PFSK-1 (cell line): ENCODE measurements at regions not wholly inside any gene's neighbourhood (a gene's known extent, or its start where the extent isn't known, plus 50 kb on each side); places are given as distances from the start of the nearest gene placed in this dataset.

Experiments
- FOXP2 ChIP-seq: optimal IDR thresholded peaks from 2 replicates; pipeline ENCODE3; 2011; ENCODE audit warnings: borderline replicate concordance, control low read depth, inconsistent platforms; ENCODE audit not compliant: insufficient read depth; ENCODE audit errors: extremely low read length, extremely low read depth
- POLR2AphosphoS5 ChIP-seq: IDR thresholded peaks from 2 replicates; pipeline ENCODE4 v1.6.1; 2012; ENCODE audit warnings: low read depth, mild to moderate bottlenecking, control low read depth, low read length, moderate library complexity
- REST ChIP-seq, 2 experiments: IDR thresholded peaks; 2 replicates each; pipeline versions ENCODE4 v1.6.1 to v1.8.0; 2011 to 2012; ENCODE audit warnings: low read depth in 2 of 2, low read length in 2 of 2, control low read depth in 1 of 2, inconsistent platforms in 1 of 2, mild to moderate bottlenecking in 1 of 2, moderate library complexity in 1 of 2; ENCODE audit not compliant: insufficient read depth in 1 of 2
- SIN3A ChIP-seq: IDR thresholded peaks from 2 replicates; pipeline ENCODE4 v1.6.1; 2012; ENCODE audit warnings: mild to moderate bottlenecking, low read length, moderate library complexity, borderline replicate concordance; ENCODE audit not compliant: insufficient read depth
- TAF1 ChIP-seq: IDR thresholded peaks from 2 replicates; pipeline ENCODE4 v1.6.1; 2012; ENCODE audit warnings: low read length, control low read depth, borderline replicate concordance; ENCODE audit not compliant: insufficient read depth

- TF ChIP-seq POLR2AphosphoS5 (no peak), REST (IDR thresholded peaks at IDR 0.05; ENCODE audit: insufficient read depth in 1 of 2, low read depth in 2 of 2, low read length in 2 of 2) (no peak), FOXP2 (no peak), SIN3A (no peak), TAF1 (no peak)
Measured at GRCh38 chr2:226185616-226186211, 613.9 kb downstream of the IRS1 start.

GRCh38 chr2:226184940-226185615 lies 614.5 kb downstream of the IRS1 start:
- TF ChIP-seq REST (IDR thresholded peaks at IDR 0.05; ENCODE audit: insufficient read depth in 1 of 2, low read depth in 2 of 2, low read length in 2 of 2) (no peak), FOXP2 (no peak), POLR2AphosphoS5 (no peak), TAF1 (no peak), SIN3A (no peak)

- TF ChIP-seq FOXP2: no peak
- TF ChIP-seq POLR2AphosphoS5: no peak
- TF ChIP-seq TAF1: no peak
- no peak for TF ChIP-seq SIN3A
- no peak for TF ChIP-seq REST (IDR thresholded peaks at IDR 0.05; ENCODE audit: insufficient read depth in 1 of 2, low read depth in 2 of 2, low read length in 2 of 2)
Measured at GRCh38 chr2:226184540-226184939, 615.1 kb downstream of the IRS1 start.

GRCh38 chr2:226183550-226183949 lies 616.1 kb downstream of the IRS1 start:
- TF ChIP-seq POLR2AphosphoS5: no peak
- no peak for TF ChIP-seq FOXP2
- TF ChIP-seq SIN3A: no peak
- no peak for TF ChIP-seq TAF1
- TF ChIP-seq REST (IDR thresholded peaks at IDR 0.05; ENCODE audit: insufficient read depth in 1 of 2, low read depth in 2 of 2, low read length in 2 of 2): no peak
